ENCODE measurements at regions not wholly inside any gene's neighbourhood (a gene's known extent, or its start where the extent isn't known, plus 50 kb on each side); places are given as distances from the start of the nearest gene placed in this dataset.

GRCh38 chr15:70306081-70306480 is 208.4 kb upstream of the TLE3 start:
- no peak for DNase-seq

- no peak for DNase-seq
These were observed 206.3 kb upstream of the TLE3 start for GRCh38 chr15:70303981-70304380.

GRCh38 chr15:70302360-70302759 is 204.6 kb upstream of the TLE3 start:
- DNase-seq = no peak

DNA sequence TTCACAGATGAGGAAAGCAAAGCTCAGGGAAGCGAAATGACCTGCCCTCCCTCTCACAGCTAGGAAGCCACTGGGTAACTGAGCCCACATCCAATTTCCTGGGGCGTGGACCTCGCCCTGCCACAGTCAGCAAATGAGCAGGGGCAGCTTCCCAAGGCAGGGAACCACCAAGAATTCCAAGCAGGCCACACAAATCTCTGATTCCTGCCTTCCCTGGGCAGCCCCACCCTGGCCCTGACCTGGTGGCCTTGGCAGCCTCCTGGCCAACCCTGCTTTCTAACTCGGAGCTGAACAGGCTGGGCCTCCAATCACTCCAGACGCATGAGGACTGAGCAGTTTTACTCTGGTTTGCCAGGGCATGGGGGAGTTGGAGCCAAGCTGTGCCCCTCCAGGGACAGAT is 203.7 kb upstream of the TLE3 start:
- no peak for DNase-seq

DNA sequence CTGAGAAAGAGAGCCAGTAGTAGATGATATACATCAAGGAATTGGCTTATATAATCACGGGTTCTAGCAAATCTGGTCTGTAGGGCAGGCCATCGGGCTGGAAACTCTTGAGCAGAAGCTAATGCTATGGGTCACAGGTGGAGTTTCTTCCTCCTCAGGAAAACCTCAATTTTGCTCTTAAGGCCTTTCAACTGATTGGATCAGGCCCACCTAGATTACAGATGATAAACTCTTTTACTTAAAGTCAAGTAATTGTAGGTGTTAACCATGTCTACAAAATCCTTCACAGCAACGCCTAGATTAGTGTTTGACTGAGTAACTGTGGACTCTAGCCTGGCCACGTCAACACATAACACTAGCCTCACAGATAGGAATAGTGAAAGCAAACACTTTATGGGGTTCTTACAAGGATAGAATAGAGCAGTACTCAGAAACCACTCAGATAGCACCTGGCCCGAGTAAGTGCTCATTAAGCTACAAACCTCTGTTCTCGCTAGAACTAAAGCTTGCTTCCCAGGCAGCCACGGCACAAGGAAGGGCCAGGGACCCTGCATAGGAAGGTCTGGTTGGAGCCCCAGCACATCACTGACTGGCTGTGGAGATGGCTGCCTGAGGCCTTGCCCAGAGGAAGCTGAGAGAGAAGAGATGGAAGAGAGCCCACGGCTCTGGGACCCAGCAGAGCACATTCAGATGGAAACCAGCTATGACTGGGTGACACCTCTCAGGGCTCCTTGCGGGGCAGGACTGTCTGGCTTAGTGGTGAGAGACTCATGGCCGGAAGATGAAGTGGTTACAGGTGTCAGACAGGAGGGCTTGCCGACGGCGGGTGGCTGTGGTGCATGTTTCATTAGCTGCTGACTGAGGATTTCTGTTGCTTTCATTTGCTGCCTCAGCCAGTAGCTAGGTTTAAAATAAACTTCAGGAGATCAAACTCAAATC is 202.5 kb upstream of the TLE3 start:
- no peak for DNase-seq

- no peak for DNase-seq
These were observed 199.8 kb upstream of the TLE3 start for GRCh38 chr15:70297465-70298058.

GRCh38 chr15:70294731-70295305 is 197.1 kb upstream of the TLE3 start:
- DNase-seq = no peak

DNA sequence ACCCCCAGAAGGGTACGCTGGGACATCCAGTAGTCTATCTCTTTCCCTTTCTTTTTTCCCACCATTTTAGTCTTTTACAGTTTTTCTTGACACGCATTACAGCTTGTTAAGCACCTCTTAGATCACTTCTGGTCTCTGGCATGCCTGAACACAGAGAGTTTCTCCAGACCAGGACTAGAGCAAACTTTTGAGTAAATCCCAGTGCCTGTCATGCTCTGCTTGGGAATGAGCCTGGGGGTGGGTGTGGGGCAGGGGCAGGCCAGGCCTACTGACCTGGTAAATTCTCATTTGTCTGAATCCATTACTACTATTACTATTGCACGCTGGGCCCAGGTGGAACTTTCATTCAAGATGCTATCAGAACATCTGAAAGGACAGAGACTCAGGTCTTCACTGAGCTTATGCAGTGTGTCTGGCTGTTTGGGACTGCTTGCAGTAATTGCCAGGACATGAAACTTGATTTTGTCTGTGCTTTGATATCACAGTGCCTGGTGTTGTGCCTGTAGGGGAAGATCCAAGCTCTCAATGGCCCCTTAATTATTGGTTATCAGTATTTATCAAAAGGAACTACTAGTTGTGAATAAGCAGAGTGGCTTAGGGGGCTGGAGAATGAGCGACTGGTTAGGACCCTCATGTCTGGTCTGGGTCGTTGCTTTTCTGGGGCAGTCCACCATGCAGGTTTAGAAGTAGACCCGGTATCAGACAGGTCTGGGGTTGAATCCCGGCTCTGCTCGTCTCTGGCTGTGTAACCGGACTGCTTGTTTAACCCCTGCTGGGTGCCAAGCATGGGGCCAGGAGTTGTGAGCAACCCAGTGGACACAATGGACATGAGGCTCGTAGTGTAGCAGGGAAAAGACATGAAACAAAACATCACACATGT is 196.1 kb upstream of the TLE3 start:
- DNase-seq = no peak

DNA sequence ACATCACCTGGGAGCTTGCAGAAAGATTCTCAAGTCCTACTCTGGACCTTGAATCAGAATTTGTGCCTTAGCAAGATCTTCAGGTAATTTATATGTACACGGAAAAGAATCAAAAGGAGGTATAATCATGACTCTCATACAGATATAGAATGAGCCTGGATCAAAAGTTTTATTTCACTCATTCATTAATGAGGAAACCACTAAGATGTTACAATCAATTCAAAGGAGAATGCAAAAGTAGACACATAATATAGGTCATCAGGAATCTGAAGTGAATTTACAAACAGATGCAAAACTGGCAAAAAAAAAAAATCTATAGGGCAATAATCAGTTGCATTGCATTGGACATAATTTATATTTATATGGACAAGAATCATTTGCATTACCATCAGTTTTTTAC is 195.4 kb upstream of the TLE3 start:
- no peak for DNase-seq

GRCh38 chr15:70292076-70292760 is 194.5 kb upstream of the TLE3 start:
- no peak for DNase-seq

- no peak for DNase-seq
These were observed 193.8 kb upstream of the TLE3 start for GRCh38 chr15:70291305-70292075.

DNA sequence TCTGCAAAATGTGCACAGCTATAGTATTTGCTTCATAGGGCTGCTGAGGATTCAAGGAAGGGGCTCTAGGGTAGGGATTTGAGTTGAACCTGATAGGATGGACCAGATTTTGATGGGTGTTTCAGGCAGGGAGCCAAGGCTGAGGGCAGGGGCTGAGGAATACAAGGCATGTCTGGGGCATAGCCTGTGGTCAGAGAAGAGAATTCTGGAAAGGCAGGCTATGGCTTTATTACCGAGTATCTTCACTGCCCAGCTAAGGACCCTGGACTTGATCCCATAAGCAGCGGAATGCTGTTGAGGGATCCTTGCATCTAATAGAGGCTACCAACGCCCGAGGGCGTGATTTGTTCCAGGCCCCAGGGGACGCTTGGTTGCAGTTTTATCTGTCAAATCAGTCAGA is 193.0 kb upstream of the TLE3 start:
- no peak for DNase-seq

DNA sequence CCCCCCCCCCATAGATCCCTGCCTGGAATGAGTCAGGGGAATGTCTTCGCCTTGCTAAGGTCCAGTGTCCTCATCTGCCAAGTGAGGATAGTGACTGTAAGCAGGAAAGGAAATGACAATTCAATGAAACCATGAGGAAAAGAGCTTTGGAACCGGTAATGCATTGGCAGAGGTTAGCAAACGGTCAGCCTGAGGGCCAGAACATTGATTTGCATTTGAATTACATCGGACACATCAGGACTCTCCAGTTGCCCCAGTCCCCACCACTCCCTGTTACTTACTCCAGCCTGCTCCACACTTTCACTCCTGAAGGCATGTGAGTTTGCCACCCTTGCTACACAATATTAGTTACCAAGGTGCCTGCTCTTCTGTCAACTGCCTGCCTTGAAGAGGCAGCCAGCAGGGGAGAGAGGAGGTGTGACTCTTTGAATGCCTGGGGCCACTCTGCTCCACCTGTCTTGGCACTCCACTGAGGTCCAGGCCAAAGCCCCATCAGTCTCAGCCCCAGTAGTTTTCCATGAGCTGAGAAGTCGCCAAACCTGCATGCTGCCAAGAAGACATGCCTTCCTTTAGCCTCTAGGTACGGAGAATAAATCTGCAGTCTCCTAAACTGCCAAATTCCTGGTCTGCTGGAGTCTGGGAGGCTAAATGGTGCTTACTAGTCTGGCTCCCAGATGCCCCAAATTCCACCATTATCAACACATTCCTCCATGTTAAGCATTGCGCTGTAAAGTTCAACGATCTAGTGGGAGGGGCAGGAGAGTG is 191.7 kb upstream of the TLE3 start:
- DNase-seq = no peak

DNA sequence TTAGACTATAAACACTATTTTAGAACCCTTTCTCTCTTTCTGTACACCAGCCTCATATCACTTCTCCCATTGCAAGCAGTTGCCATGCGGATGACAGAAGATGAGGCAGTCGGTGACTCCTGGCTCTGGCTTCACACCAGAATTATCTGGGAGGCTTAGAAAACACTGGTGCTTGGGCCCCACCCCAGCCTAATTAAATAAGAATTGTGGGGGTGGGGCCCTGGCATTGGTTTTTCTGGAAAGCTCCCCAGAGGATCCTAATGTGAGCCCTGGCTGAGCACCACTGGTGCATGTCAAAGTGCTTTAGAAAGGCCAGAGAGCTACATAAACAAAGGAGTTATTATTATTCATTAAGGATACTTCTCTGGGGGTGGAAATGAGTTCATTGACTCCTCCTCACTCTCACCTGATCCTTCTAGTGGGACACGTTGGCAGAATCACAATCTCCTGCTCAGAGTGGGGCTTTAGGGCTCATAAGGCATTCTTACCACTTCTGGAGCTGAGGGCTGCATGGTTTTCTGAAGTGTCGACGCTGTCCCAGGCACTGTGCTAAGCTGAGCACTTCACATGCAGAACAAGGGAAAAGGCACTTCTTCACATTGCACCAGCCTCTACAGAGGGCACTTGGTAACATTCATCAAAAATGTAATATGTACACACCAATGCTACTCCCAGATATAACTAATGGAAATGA is 188.5 kb upstream of the TLE3 start:
- no peak for DNase-seq

DNA sequence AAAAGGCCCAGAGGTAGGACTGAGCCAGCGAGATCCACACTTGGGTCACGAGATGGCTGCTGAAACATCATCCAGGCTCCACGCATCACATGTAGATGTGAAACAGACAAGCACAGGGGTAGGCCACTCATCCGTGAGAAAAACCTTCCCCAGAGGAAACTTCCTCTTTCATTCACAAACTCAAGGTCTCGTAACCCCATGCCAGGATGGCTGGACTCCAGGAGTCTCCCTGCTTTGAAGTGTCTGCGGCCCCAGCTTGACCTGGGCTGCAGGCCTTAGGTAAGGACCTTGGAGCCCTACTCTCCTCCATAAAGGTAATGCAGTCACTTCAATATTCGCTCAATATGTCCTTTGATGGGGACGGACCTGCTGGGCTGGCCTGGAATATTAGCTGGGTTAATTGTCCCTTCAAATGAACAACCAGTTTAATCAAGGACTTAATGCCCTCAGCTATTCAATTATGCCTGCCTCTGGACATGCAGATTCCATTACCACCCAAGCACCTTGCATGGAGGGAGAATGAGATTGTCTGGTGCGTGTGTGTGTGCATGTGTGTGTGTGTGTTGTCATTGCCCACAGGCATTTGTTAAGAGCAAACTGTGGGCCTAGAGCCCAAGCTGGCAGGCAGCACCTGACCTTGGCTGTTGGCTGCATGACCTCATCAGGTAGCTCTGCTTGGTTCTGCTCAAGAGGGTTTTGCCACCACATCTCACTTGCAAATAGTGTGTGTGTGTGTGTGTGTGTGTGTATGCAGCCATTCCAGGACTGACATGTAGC is 186.9 kb upstream of the TLE3 start:
- no peak for DNase-seq

GRCh38 chr15:70283511-70283910 is 185.8 kb upstream of the TLE3 start:
- no peak for DNase-seq

- no peak for DNase-seq
These were observed 184.1 kb upstream of the TLE3 start for GRCh38 chr15:70281811-70282307.

GRCh38 chr15:70281261-70281810 is 183.6 kb upstream of the TLE3 start:
- no peak for DNase-seq

All from muscle of arm (tissue), 1 donor.